Transverse colon (tissue), 3 donors: ENCODE measurements at regions not wholly inside any gene's neighbourhood (a gene's known extent, or its start where the extent isn't known, plus 50 kb on each side); places are given as distances from the start of the nearest gene placed in this dataset.

Experiments
- CTCF ChIP-seq, 5 experiments: fragments of 200-600 bp in 3 of 5; fragments of 450-650 bp in 2 of 5; sonication (generic) in 3 of 5; IDR thresholded peaks; 1 replicate in 2 of 5; 2 replicates in 3 of 5; pipeline ENCODE4 v1.5.1; 2016 to 2017; ENCODE audit warnings: antibody characterized with exemption in 5 of 5, inconsistent platforms in 3 of 5, mild to moderate bottlenecking in 2 of 5, moderate library complexity in 1 of 5
- EP300 ChIP-seq: sonication (generic); formaldehyde crosslinking; IDR thresholded peaks from one replicate; pipeline ENCODE4 v1.6.1; 2017; ENCODE audit warnings: antibody characterized with exemption, low read depth
- POLR2A ChIP-seq: fragments of 450-650 bp; IDR thresholded peaks from one replicate; pipeline ENCODE4 v1.6.1; 2016; ENCODE audit warnings: antibody characterized with exemption, mild to moderate bottlenecking, moderate library complexity

DNA sequence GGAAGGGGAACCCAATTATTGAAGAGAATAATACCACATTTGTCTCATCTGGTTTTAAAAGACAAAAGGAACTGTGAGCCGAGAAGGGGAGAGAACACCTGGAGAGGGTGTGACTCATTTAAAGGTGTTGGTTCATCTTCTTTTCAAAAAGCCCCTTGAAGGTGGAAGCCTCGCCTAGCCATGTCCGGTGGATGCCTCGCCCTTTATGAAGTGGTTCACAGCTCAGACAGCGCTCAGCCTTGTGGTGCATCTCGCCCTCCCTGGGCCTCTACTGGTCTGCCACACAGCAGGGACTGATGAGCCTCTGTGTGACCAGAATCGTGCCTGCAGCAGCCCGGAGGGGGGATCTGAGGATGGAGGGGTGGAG lies 290.0 kb upstream of the CXCR4 start:
- TF ChIP-seq CTCF (IDR thresholded peaks at IDR 0.05) (no peak), POLR2A (no peak), EP300 (no peak)
